Large intestine (tissue), 3 donors: ENCODE measurements at regions not wholly inside any gene's neighbourhood (a gene's known extent, or its start where the extent isn't known, plus 50 kb on each side); places are given as distances from the start of the nearest gene placed in this dataset.
"Not testable (repeated sequence)": the region's sequence is repeated elsewhere in the genome, so short reads cannot be mapped to it uniquely, and the experiment has no call there.

ENCODE experiments used
- DNase-seq, 2 donors: peaks; one replicate each; pipeline versions ENCODE4 v3.0.0 to v3.0.0-alpha.2; 2013
- H3K27ac ChIP-seq: one replicate; pipeline ENCODE4 v1.5.1; 2013; ENCODE audit warnings: low read length
- H3K27me3 ChIP-seq: 2 replicates; pipeline ENCODE4 v1.6.1; 2013; ENCODE audit warnings: low read length; ENCODE audit not compliant: control insufficient read depth, insufficient read depth
- H3K36me3 ChIP-seq: 2 replicates; pipeline ENCODE4 v1.6.1; 2013; ENCODE audit warnings: low read length; ENCODE audit not compliant: control insufficient read depth, insufficient read depth
- H3K4me1 ChIP-seq: one replicate; pipeline ENCODE4 v1.6.1; 2013; ENCODE audit warnings: low read length; ENCODE audit not compliant: control insufficient read depth, insufficient read depth
- H3K4me3 ChIP-seq: one replicate; pipeline ENCODE4 v1.5.1; 2013; ENCODE audit warnings: low read length
- H3K9me3 ChIP-seq: one replicate; pipeline ENCODE4 v1.6.1; 2013; ENCODE audit warnings: mild to moderate bottlenecking, low read depth, low read length, moderate library complexity; ENCODE audit not compliant: control insufficient read depth
- WGBS: methylation state at CpG from one replicate; pipeline ENCODE4 v1.1.5; 2013; ENCODE audit warnings: low lambda C conversion rate; ENCODE audit not compliant: insufficient coverage; 5-methylcytosine and 5-hydroxymethylcytosine counted together

GRCh38 chr6:68082086-68082485 lies 553.0 kb upstream of the ADGRB3 start:
- H3K27ac ChIP-seq, result no peak overlapping the region
- H3K4me1 ChIP-seq, result no peaks in the 10 kb centered on the region
- no peaks in the 10 kb centered on the region for H3K36me3 ChIP-seq
- no peaks in the 10 kb centered on the region for H3K27me3 ChIP-seq
- no peak overlapping the region for H3K4me3 ChIP-seq
- H3K9me3 ChIP-seq, result no peaks in the 10 kb centered on the region
- no peak for DNase-seq

GRCh38 chr6:68080074-68080473 lies 555.0 kb upstream of the ADGRB3 start:
- 50% methylated on average over 2 of the region's 3 CpGs for whole genome bisulfite sequencing
- no peak for DNase-seq
- no peaks in the 10 kb centered on the region for H3K36me3 ChIP-seq
- no peaks in the 10 kb centered on the region for H3K9me3 ChIP-seq
- H3K27me3 ChIP-seq, result no peaks in the 10 kb centered on the region
- H3K4me1 ChIP-seq, result no peaks in the 10 kb centered on the region
- no peak overlapping the region for H3K4me3 ChIP-seq
- no peak overlapping the region for H3K27ac ChIP-seq

- Histone ChIP-seq H3K27me3 (no peaks in the 10 kb centered on the region), H3K4me3 (no peak overlapping the region)
- 100% methylated on average over 1 of the region's 5 CpGs for WGBS
These were observed 557.4 kb upstream of the ADGRB3 start for GRCh38 chr6:68077661-68078060.

GRCh38 chr6:68071740-68072139 lies 563.3 kb upstream of the ADGRB3 start:
- no peaks in the 10 kb centered on the region for H3K36me3 ChIP-seq
- H3K4me1 ChIP-seq, result no peaks in the 10 kb centered on the region
- DNase-seq, result no peak
- H3K4me3 ChIP-seq, result no peak overlapping the region
- no peaks in the 10 kb centered on the region for H3K9me3 ChIP-seq
- no peaks in the 10 kb centered on the region for H3K27me3 ChIP-seq
- no peak overlapping the region for H3K27ac ChIP-seq

More at GRCh38 chr6:68077661-68078060, 557.4 kb upstream of the ADGRB3 start:
- Histone ChIP-seq H3K36me3 (no peaks in the 10 kb centered on the region), H3K27ac (no peak overlapping the region), H3K9me3 (no peaks in the 10 kb centered on the region), H3K4me1 (no peaks in the 10 kb centered on the region)
- no peak for DNase-seq

- H3K27me3 ChIP-seq, result no peaks in the 10 kb centered on the region
- DNase-seq, result no peak
- H3K36me3 ChIP-seq, result no peaks in the 10 kb centered on the region
- no peak overlapping the region for H3K4me3 ChIP-seq
- H3K9me3 ChIP-seq, result no peaks in the 10 kb centered on the region
- no peak overlapping the region for H3K27ac ChIP-seq
- WGBS, result no CpG with 5 or more reads among the region's 5 CpGs
- H3K4me1 ChIP-seq, result no peaks in the 10 kb centered on the region
These were observed 565.0 kb upstream of the ADGRB3 start for GRCh38 chr6:68069921-68070710.

- Histone ChIP-seq H3K27me3 (no peaks in the 10 kb centered on the region), H3K4me3 (no peak overlapping the region), H3K36me3 (no peaks in the 10 kb centered on the region), H3K27ac (no peak overlapping the region), H3K9me3 (no peaks in the 10 kb centered on the region), H3K4me1 (no peaks in the 10 kb centered on the region)
- 79% methylated on average over 2 of the region's 4 CpGs for WGBS
- DNase-seq, result no peak
These were observed 575.2 kb upstream of the ADGRB3 start for GRCh38 chr6:68059899-68060298.

- no peak overlapping the region for H3K27ac ChIP-seq
- H3K4me3 ChIP-seq, result no peak overlapping the region
- no peaks in the 10 kb centered on the region for H3K27me3 ChIP-seq
- no peaks in the 10 kb centered on the region for H3K4me1 ChIP-seq
- DNase-seq, result no peak
- WGBS, result no CpG with 5 or more reads among the region's 1 CpG
- no peaks in the 10 kb centered on the region for H3K36me3 ChIP-seq
- H3K9me3 ChIP-seq, result no peaks in the 10 kb centered on the region
These were observed 575.8 kb upstream of the ADGRB3 start for GRCh38 chr6:68059261-68059660.

GRCh38 chr6:68056596-68056995 lies 578.5 kb upstream of the ADGRB3 start:
- not testable (repeated sequence) for H3K9me3 ChIP-seq, H3K36me3 ChIP-seq, H3K4me3 ChIP-seq, H3K27ac ChIP-seq, H3K4me1 ChIP-seq, DNase-seq, H3K27me3 ChIP-seq
- 100% methylated on average over 1 of the region's 1 CpG for WGBS

- H3K4me1 ChIP-seq, result no peaks in the 10 kb centered on the region
- H3K9me3 ChIP-seq, result no peaks in the 10 kb centered on the region
- no peak overlapping the region for H3K4me3 ChIP-seq
- no peak for DNase-seq
- no peaks in the 10 kb centered on the region for H3K36me3 ChIP-seq
- WGBS, result 83% methylated on average over 1 of the region's 1 CpG
- no peaks in the 10 kb centered on the region for H3K27me3 ChIP-seq
- no peak overlapping the region for H3K27ac ChIP-seq
These were observed 580.3 kb upstream of the ADGRB3 start for GRCh38 chr6:68054756-68055155.

GRCh38 chr6:68053805-68054373 lies 581.2 kb upstream of the ADGRB3 start:
- no peaks in the 10 kb centered on the region for H3K36me3 ChIP-seq
- H3K4me1 ChIP-seq, result no peaks in the 10 kb centered on the region
- no peak overlapping the region for H3K27ac ChIP-seq
- no peaks in the 10 kb centered on the region for H3K27me3 ChIP-seq
- H3K4me3 ChIP-seq, result no peak overlapping the region
- DNase-seq, result no peak
- WGBS, result 90% methylated on average over 2 of the region's 4 CpGs
- H3K9me3 ChIP-seq, result no peaks in the 10 kb centered on the region

GRCh38 chr6:68052234-68052633 lies 582.8 kb upstream of the ADGRB3 start:
- Histone ChIP-seq H3K27me3 (no peaks in the 10 kb centered on the region), H3K4me3 (no peak overlapping the region), H3K36me3 (no peaks in the 10 kb centered on the region), H3K9me3 (no peaks in the 10 kb centered on the region), H3K27ac (no peak overlapping the region), H3K4me1 (no peaks in the 10 kb centered on the region)
- DNase-seq, result no peak
